Panc1 (cell line): ENCODE measurements at regions not wholly inside any gene's neighbourhood (a gene's known extent, or its start where the extent isn't known, plus 50 kb on each side); places are given as distances from the start of the nearest gene placed in this dataset.

Experiments used
- POLR2AphosphoS5 ChIP-seq: IDR thresholded peaks from 2 replicates; pipeline ENCODE4 v1.6.1; 2012; ENCODE audit warnings: mild to moderate bottlenecking, low read depth, low read length, moderate library complexity
- SIN3A ChIP-seq: IDR thresholded peaks from 2 replicates; pipeline ENCODE4 v1.6.1; 2012; ENCODE audit warnings: low read depth, mild to moderate bottlenecking, low read length, moderate library complexity, borderline replicate concordance; ENCODE audit not compliant: insufficient read depth
- TCF7L2 ChIP-seq: IDR thresholded peaks from 2 replicates; pipeline ENCODE4 v1.6.1; 2011; ENCODE audit warnings: mild to moderate bottlenecking, low read depth, low read length, inconsistent platforms
- TF ChIP-seq, protein P1 (sequence below): fragments of 450-650 bp; IDR thresholded peaks from 2 replicates; pipeline ENCODE4 v1.5.1; 2017; ENCODE audit warnings: mild to moderate bottlenecking
- TF ChIP-seq, protein P2 (sequence below), 2 experiments: IDR thresholded peaks; 2 replicates each; pipeline ENCODE4 v1.6.1; 2011 to 2012; ENCODE audit warnings: low read depth in 2 of 2, control low read depth in 1 of 2, low read length in 1 of 2, mild to moderate bottlenecking in 1 of 2, moderate library complexity in 1 of 2; ENCODE audit not compliant: insufficient read depth in 1 of 2

DNA sequence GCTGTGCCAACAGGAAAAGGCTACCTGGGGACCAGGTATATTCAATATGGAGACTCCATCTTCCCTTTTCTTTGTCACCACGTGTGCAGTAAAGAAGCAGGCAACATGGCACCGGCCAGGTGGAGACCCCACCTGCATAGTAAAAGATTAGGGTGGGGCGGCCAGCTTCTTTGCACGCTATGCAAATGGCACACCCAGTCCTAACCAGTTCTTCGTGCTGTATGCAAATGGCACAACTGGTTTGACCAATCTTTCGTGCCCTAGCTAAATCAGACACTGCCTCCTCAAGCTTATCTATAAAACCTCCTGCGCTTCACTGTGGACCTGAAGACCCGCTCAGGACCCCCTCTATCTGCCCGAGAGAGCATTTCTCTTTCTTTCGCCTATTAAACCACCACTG lies 88.8 kb upstream of the EZR start:
- TF ChIP-seq, protein P1, sequence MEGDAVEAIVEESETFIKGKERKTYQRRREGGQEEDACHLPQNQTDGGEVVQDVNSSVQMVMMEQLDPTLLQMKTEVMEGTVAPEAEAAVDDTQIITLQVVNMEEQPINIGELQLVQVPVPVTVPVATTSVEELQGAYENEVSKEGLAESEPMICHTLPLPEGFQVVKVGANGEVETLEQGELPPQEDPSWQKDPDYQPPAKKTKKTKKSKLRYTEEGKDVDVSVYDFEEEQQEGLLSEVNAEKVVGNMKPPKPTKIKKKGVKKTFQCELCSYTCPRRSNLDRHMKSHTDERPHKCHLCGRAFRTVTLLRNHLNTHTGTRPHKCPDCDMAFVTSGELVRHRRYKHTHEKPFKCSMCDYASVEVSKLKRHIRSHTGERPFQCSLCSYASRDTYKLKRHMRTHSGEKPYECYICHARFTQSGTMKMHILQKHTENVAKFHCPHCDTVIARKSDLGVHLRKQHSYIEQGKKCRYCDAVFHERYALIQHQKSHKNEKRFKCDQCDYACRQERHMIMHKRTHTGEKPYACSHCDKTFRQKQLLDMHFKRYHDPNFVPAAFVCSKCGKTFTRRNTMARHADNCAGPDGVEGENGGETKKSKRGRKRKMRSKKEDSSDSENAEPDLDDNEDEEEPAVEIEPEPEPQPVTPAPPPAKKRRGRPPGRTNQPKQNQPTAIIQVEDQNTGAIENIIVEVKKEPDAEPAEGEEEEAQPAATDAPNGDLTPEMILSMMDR, result no peak
- TF ChIP-seq TCF7L2 (no peak), SIN3A (no peak), POLR2AphosphoS5 (no peak)
- TF ChIP-seq, protein P2, sequence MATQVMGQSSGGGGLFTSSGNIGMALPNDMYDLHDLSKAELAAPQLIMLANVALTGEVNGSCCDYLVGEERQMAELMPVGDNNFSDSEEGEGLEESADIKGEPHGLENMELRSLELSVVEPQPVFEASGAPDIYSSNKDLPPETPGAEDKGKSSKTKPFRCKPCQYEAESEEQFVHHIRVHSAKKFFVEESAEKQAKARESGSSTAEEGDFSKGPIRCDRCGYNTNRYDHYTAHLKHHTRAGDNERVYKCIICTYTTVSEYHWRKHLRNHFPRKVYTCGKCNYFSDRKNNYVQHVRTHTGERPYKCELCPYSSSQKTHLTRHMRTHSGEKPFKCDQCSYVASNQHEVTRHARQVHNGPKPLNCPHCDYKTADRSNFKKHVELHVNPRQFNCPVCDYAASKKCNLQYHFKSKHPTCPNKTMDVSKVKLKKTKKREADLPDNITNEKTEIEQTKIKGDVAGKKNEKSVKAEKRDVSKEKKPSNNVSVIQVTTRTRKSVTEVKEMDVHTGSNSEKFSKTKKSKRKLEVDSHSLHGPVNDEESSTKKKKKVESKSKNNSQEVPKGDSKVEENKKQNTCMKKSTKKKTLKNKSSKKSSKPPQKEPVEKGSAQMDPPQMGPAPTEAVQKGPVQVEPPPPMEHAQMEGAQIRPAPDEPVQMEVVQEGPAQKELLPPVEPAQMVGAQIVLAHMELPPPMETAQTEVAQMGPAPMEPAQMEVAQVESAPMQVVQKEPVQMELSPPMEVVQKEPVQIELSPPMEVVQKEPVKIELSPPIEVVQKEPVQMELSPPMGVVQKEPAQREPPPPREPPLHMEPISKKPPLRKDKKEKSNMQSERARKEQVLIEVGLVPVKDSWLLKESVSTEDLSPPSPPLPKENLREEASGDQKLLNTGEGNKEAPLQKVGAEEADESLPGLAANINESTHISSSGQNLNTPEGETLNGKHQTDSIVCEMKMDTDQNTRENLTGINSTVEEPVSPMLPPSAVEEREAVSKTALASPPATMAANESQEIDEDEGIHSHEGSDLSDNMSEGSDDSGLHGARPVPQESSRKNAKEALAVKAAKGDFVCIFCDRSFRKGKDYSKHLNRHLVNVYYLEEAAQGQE (IDR thresholded peaks at IDR 0.05; ENCODE audit: insufficient read depth in 1 of 2, low read depth in 2 of 2, low read length in 1 of 2), result no peak
